Retinal pigment epithelial cell (primary cell): ENCODE measurements at regions not wholly inside any gene's neighbourhood (a gene's known extent, or its start where the extent isn't known, plus 50 kb on each side); places are given as distances from the start of the nearest gene placed in this dataset.
"Not testable (repeated sequence)": the region's sequence is repeated elsewhere in the genome, so short reads cannot be mapped to it uniquely, and the experiment has no call there.

ENCODE experiments used
- DNase-seq: peaks from one replicate; pipeline ENCODE4 v3.0.0-alpha.2; 2010; ENCODE audit warnings: low read depth
- H3K4me3 ChIP-seq: 2 replicates; pipeline ENCODE4 v1.5.1; 2011; ENCODE audit warnings: mild to moderate bottlenecking, low read length, control low read depth, moderate library complexity
- TF ChIP-seq, protein P1 (sequence below): conservative IDR thresholded peaks from 2 replicates; pipeline ENCODE4 v1.5.1; 2011; ENCODE audit warnings: low read depth, low read length, control low read depth, inconsistent platforms

GRCh38 chr16:8047736-8048135, 542.6 kb downstream of the TMEM114 start:
- no peak for DNase-seq
- H3K4me3 ChIP-seq = no peak overlapping the region
- TF ChIP-seq, protein P1, sequence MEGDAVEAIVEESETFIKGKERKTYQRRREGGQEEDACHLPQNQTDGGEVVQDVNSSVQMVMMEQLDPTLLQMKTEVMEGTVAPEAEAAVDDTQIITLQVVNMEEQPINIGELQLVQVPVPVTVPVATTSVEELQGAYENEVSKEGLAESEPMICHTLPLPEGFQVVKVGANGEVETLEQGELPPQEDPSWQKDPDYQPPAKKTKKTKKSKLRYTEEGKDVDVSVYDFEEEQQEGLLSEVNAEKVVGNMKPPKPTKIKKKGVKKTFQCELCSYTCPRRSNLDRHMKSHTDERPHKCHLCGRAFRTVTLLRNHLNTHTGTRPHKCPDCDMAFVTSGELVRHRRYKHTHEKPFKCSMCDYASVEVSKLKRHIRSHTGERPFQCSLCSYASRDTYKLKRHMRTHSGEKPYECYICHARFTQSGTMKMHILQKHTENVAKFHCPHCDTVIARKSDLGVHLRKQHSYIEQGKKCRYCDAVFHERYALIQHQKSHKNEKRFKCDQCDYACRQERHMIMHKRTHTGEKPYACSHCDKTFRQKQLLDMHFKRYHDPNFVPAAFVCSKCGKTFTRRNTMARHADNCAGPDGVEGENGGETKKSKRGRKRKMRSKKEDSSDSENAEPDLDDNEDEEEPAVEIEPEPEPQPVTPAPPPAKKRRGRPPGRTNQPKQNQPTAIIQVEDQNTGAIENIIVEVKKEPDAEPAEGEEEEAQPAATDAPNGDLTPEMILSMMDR = no peak

- H3K4me3 ChIP-seq = no peak overlapping the region
- no peak for DNase-seq
- TF ChIP-seq, protein P1 = no peak
Measured at GRCh38 chr16:8044796-8045195, 545.5 kb downstream of the TMEM114 start.

- no peak for DNase-seq
- TF ChIP-seq, protein P1 = no peak
- no peak overlapping the region for H3K4me3 ChIP-seq
Measured at GRCh38 chr16:8032406-8032805, 557.9 kb downstream of the TMEM114 start.

DNA sequence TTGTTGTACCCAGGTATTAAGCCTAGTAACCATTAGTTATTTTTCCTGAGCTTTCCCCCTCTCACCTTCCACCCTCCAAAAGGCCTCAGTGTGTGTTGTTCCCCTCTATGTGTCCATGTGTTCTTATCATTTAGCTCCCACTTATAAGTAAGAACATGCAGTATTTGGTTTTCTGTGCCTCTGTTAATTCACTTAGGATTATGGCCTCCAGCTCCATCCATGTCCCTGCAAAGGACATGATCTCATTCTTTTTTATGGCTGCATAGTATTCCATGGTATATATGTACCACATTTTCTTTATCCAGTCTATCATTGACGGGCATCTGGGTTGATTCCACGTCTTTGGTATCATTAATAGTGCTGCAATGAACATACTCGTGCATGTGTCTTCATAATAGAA, 560.3 kb downstream of the TMEM114 start:
- H3K4me3 ChIP-seq, DNase-seq: not testable (repeated sequence)

DNA sequence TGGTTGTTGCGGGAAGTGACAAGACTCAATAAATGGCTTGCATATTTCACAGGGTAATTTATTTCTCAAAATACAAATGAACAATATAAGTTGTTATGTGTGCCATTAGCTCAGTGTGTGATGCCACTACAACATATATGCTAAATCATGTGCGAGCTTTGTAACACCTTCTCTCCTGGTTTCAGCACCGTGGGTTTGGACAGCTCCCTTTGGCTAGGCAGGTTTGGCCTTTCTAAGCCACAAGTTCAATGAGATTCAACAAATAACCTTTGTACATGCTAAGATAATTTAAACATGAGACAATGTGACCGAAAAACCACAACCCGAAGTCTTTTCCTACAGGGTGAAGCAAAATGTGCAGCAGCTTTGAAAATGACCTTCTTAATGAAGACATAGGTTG, 563.9 kb downstream of the TMEM114 start:
- no peak overlapping the region for H3K4me3 ChIP-seq
- no peak for DNase-seq
- TF ChIP-seq, protein P1 = no peak

DNA sequence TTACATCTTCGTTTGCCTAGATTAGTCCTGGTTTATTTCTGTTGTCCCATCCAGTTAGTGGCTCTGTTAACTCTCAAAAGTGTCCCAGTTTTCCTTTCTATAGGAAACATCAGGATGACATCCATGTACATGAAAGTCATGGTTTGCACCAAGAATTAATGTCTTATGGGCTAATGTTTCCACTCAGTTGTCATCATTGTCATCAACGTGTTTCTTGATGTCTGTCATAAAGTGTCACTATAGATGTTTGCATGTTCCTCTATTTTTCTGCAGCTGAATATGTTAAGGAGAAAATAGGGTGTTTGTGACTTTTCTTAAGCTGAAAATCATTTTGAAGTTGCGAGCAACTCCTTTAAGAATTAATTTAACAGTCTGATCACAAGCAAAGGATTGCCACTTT, 567.0 kb downstream of the TMEM114 start:
- TF ChIP-seq, protein P1 = no peak
- no peak overlapping the region for H3K4me3 ChIP-seq
- no peak for DNase-seq

GRCh38 chr16:8005096-8005860, 585.0 kb downstream of the TMEM114 start:
- no peak overlapping the region for H3K4me3 ChIP-seq
- DNase-seq = no peak
- TF ChIP-seq, protein P1 = no peak
